B cell (primary cell): ENCODE measurements at regions not wholly inside any gene's neighbourhood (a gene's known extent, or its start where the extent isn't known, plus 50 kb on each side); places are given as distances from the start of the nearest gene placed in this dataset.

Experiments
- ATAC-seq: fragments of 200-7000 bp; cut with Tn5 transposase; one replicate; pipeline ENCODE4 v1.10.0; 2021; ENCODE audit warnings: low read depth, mild to moderate bottlenecking, moderate number of reproducible peaks, moderate library complexity
- CTCF ChIA-PET: fragments of 350-600 bp; sonication (Branson Sonifier 250); formaldehyde crosslinking; loops from one replicate; lab custom pipeline; 2021; ENCODE audit warnings: antibody characterized with exemption, inconsistent platforms; lab: Charles Lee
- POLR2A ChIA-PET: fragments of 350-600 bp; sonication (Branson Sonifier 250); formaldehyde crosslinking; loops from one replicate; lab custom pipeline; 2021; ENCODE audit warnings: antibody characterized with exemption; lab: Charles Lee
- DNase-seq: peaks from one replicate; pipeline ENCODE4 v3.0.0; 2013
- H2AFZ ChIP-seq: 2 replicates; pipeline ENCODE4 v1.6.1; 2012; ENCODE audit warnings: mild to moderate bottlenecking, low read depth, low read length; ENCODE audit not compliant: insufficient read depth, poor library complexity, severe bottlenecking
- H3K27ac ChIP-seq, 2 donors: 1 replicate in 1 of 2; 2 replicates in 1 of 2; pipeline ENCODE4 v1.5.1; 2012 to 2013; ENCODE audit warnings: low read length in 2 of 2, mild to moderate bottlenecking in 2 of 2, moderate library complexity in 1 of 2
- H3K27me3 ChIP-seq, 4 experiments: fragments of 200-600 bp in 1 of 4; sonication (generic) in 1 of 4; replicated peaks in 1 of 4; 1 replicate in 2 of 4; 2 replicates in 2 of 4; pipeline versions ENCODE4 v1.6.1 to v1.7.0; 2013 to 2016; ENCODE audit warnings: low read length in 3 of 4, mild to moderate bottlenecking in 2 of 4, mixed read lengths in 1 of 4, moderate library complexity in 1 of 4; ENCODE audit not compliant: insufficient read depth in 4 of 4, control insufficient read depth in 3 of 4; ENCODE audit errors: control extremely low read depth in 1 of 4
- H3K36me3 ChIP-seq, 2 experiments: replicated peaks in 1 of 2; 1 replicate in 1 of 2; 2 replicates in 1 of 2; pipeline versions ENCODE4 v1.6.1 to v1.7.1; 2013; ENCODE audit warnings: low read length in 1 of 2; ENCODE audit not compliant: insufficient read depth in 2 of 2, control insufficient read depth in 1 of 2; ENCODE audit errors: control extremely low read depth in 1 of 2, extremely low read depth in 1 of 2
- H3K4me1 ChIP-seq, 2 donors: fragments of 200-600 bp in 1 of 2; sonication (generic) in 1 of 2; 1 replicate in 1 of 2; 2 replicates in 1 of 2; pipeline versions ENCODE4 v1.5.1 to v1.6.1; 2013 to 2017; ENCODE audit warnings: low read length in 2 of 2; ENCODE audit not compliant: control insufficient read depth in 2 of 2, insufficient read depth in 2 of 2
- H3K4me2 ChIP-seq: replicated peaks from 2 replicates; pipeline ENCODE3; 2012; ENCODE audit warnings: mild to moderate bottlenecking, low read depth, low read length; ENCODE audit not compliant: poor library complexity, severe bottlenecking
- H3K4me3 ChIP-seq, 5 experiments: fragments of 200-600 bp in 1 of 5; sonication (generic) in 1 of 5; 1 replicate in 3 of 5; 2 replicates in 2 of 5; pipeline versions ENCODE4 v1.5.1 to v1.7.0; 2011 to 2016; ENCODE audit warnings: low read length in 4 of 5, mild to moderate bottlenecking in 4 of 5, low read depth in 2 of 5, control low read depth in 1 of 5, moderate library complexity in 1 of 5; ENCODE audit not compliant: insufficient read depth in 1 of 5; ENCODE audit errors: control extremely low read depth in 1 of 5, extremely low read depth in 1 of 5
- H3K79me2 ChIP-seq: fragments of 200-600 bp; sonication (generic); one replicate; pipeline ENCODE4 v1.6.0; 2016; ENCODE audit warnings: low read length; ENCODE audit not compliant: control insufficient read depth, insufficient read depth
- H3K9ac ChIP-seq: fragments of 200-600 bp; sonication (generic); 2 replicates; pipeline ENCODE4 v1.6.1; 2017; ENCODE audit warnings: mild to moderate bottlenecking, low read length, moderate library complexity
- H3K9me3 ChIP-seq, 3 donors: one replicate each; pipeline versions ENCODE4 v1.6.1 to v1.7.1; 2013; ENCODE audit warnings: low read length in 2 of 3; ENCODE audit not compliant: control insufficient read depth in 2 of 3, insufficient read depth in 1 of 3; ENCODE audit errors: control extremely low read depth in 1 of 3
- H4K20me1 ChIP-seq: 2 replicates; pipeline ENCODE4 v1.6.0; 2012; ENCODE audit warnings: mild to moderate bottlenecking, low read length; ENCODE audit not compliant: insufficient read depth, control insufficient read depth, poor library complexity, severe bottlenecking
- H3K27ac Mint-ChIP-seq: one replicate; pipeline ENCODE4 v1.8.0; 2021; ENCODE audit warnings: mixed read lengths
- H3K27me3 Mint-ChIP-seq: one replicate; pipeline ENCODE4 v1.8.0; 2021; ENCODE audit warnings: mixed read lengths
- H3K4me1 Mint-ChIP-seq: one replicate; pipeline ENCODE4 v1.8.0; 2021; ENCODE audit warnings: mixed read lengths
- H3K4me3 Mint-ChIP-seq: one replicate; pipeline ENCODE4 v1.8.0; 2021; ENCODE audit warnings: mixed read lengths
- H3K9me3 Mint-ChIP-seq: one replicate; pipeline ENCODE4 v1.8.0; 2022; ENCODE audit warnings: mixed read lengths; ENCODE audit not compliant: insufficient read depth
- CTCF ChIP-seq: fragments of 200-600 bp; IDR thresholded peaks from one replicate; pipeline ENCODE4 v1.8.0; 2022; ENCODE audit warnings: antibody characterized with exemption, mild to moderate bottlenecking
- EZH2 ChIP-seq: IDR thresholded peaks from 2 replicates; pipeline ENCODE4 v1.6.1; 2012; ENCODE audit warnings: borderline replicate concordance, low read depth, mild to moderate bottlenecking, moderate library complexity, low read length; ENCODE audit not compliant: insufficient read depth, poor library complexity, severe bottlenecking
- WGBS: methylation state at CpG from one replicate; pipeline ENCODE4 v1.1.5; 2013; ENCODE audit warnings: missing lambda C conversion rate; ENCODE audit not compliant: insufficient coverage; 5-methylcytosine and 5-hydroxymethylcytosine counted together
- intact Hi-C: fragments of 100-400 bp; cut with micrococcal nuclease; formaldehyde crosslinking; loops from one replicate; pipeline ENCODE4 v1.10.0; 2022

- Histone ChIP-seq H3K27me3 (no peaks in the 10 kb centered on the region), H3K27ac (no peak overlapping the region), H3K4me1 (no peaks in the 10 kb centered on the region), H3K4me3 (no peak overlapping the region), H3K9ac (no peak overlapping the region), H3K9me3 (no peaks in the 10 kb centered on the region), H3K79me2 (no peaks in the 10 kb centered on the region), H2AFZ (no peak overlapping the region), H3K4me2 (no peak overlapping the region), H4K20me1 (no peaks in the 10 kb centered on the region), H3K36me3 (no peaks in the 10 kb centered on the region)
- no peak overlapping the region for H3K27ac Mint-ChIP-seq
- DNase-seq (no peak), ATAC-seq (no peak)
- intact Hi-C loops, result no loop called here
- peaks cover 8% of the 10 kb centered on the region for H3K27me3 Mint-ChIP-seq
- no peak overlapping the region for H3K4me3 Mint-ChIP-seq
- H3K9me3 Mint-ChIP-seq, result no peaks in the 10 kb centered on the region
- ChIA-PET CTCF (no interaction called here), POLR2A (no interaction called here)
- no peak for TF ChIP-seq CTCF
- TF ChIP-seq EZH2, result no peak
- H3K4me1 Mint-ChIP-seq, result no peaks in the 10 kb centered on the region
- WGBS, result 67% methylated on average over 1 of the region's 2 CpGs
Observed at GRCh38 chr11:110955776-110956175, 243.5 kb upstream of the ARHGAP20 start.

GRCh38 chr11:110951950-110952503 is 239.8 kb upstream of the ARHGAP20 start:
- intact Hi-C loops, result no loop called here

More at GRCh38 chr11:110951950-110952503, 239.8 kb upstream of the ARHGAP20 start:
- H3K9ac ChIP-seq, result no peak overlapping the region
- ChIA-PET CTCF (interaction anchor here (1.0 kb wide), 1 partner anchor 8 kb away, joined by 3 read pairs; no protein-coding TSS in a partner anchor), POLR2A (no interaction called here)
- no peaks in the 10 kb centered on the region for H3K27me3 ChIP-seq
- H3K4me3 ChIP-seq, result no peak overlapping the region
- no peaks in the 10 kb centered on the region for H3K79me2 ChIP-seq
- no peaks in the 10 kb centered on the region for H3K9me3 Mint-ChIP-seq
- H4K20me1 ChIP-seq, result no peaks in the 10 kb centered on the region
- ATAC-seq (no peak), DNase-seq (no peak)
- no peak overlapping the region for H2AFZ ChIP-seq
- H3K27ac Mint-ChIP-seq, result no peak overlapping the region
- no peaks in the 10 kb centered on the region for H3K4me1 ChIP-seq
- H3K27me3 Mint-ChIP-seq, result no peaks in the 10 kb centered on the region
- no peaks in the 10 kb centered on the region for H3K9me3 ChIP-seq
- H3K4me2 ChIP-seq, result no peak overlapping the region
- H3K36me3 ChIP-seq, result no peaks in the 10 kb centered on the region
- TF ChIP-seq EZH2, result no peak
- TF ChIP-seq CTCF, result no peak
- WGBS, result 100% methylated on average over 3 of the region's 4 CpGs
- no peak overlapping the region for H3K27ac ChIP-seq
- no peaks in the 10 kb centered on the region for H3K4me1 Mint-ChIP-seq
- H3K4me3 Mint-ChIP-seq, result no peak overlapping the region
